IPS-18a (cell line): ENCODE measurements at regions not wholly inside any gene's neighbourhood (a gene's known extent, or its start where the extent isn't known, plus 50 kb on each side); places are given as distances from the start of the nearest gene placed in this dataset.
"Not testable (repeated sequence)": the region's sequence is repeated elsewhere in the genome, so short reads cannot be mapped to it uniquely, and the experiment has no call there.

Experiments used
- H3K27ac ChIP-seq: one replicate; pipeline ENCODE4 v1.5.1; 2013; ENCODE audit warnings: low read length
- H3K27me3 ChIP-seq: one replicate; pipeline ENCODE4 v1.6.1; 2013; ENCODE audit warnings: mild to moderate bottlenecking, low read length; ENCODE audit not compliant: control insufficient read depth, insufficient read depth
- H3K36me3 ChIP-seq: one replicate; pipeline ENCODE4 v1.6.1; 2013; ENCODE audit warnings: low read depth, low read length; ENCODE audit not compliant: control insufficient read depth
- H3K4me1 ChIP-seq: one replicate; pipeline ENCODE4 v1.6.1; 2013; ENCODE audit warnings: low read depth, low read length; ENCODE audit not compliant: control insufficient read depth
- H3K4me3 ChIP-seq: one replicate; pipeline ENCODE4 v1.5.1; 2013; ENCODE audit warnings: low read length
- H3K9ac ChIP-seq: one replicate; pipeline ENCODE4 v1.6.1; 2013; ENCODE audit warnings: mild to moderate bottlenecking, low read length, moderate library complexity
- H3K9me3 ChIP-seq: one replicate; pipeline ENCODE4 v1.6.1; 2013; ENCODE audit warnings: low read depth, low read length; ENCODE audit not compliant: control insufficient read depth

DNA sequence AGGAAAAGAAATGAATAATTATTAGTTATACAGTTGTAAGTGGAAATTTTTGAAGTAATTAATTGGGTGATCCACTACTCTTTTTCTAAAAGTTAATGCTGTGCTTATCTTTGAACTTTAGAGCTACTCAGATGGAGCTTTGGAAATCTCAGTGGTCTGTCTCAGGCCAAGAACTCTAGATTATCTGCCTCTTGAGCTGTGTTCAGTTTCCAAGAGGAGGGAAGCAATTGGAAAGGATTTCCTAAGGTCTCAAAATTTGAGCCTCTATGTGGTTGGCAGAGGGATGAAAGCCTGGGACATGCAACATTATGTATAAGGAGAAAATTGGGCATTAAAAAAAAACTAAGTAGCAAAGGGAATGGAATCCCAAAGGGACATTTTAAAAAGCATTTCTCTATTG, 334.0 kb upstream of the PRICKLE1 start:
- no peak overlapping the region for H3K9ac ChIP-seq
- no peak overlapping the region for H3K4me3 ChIP-seq
- H3K4me1 ChIP-seq: no peaks in the 10 kb centered on the region
- H3K36me3 ChIP-seq: no peaks in the 10 kb centered on the region
- H3K27ac ChIP-seq: no peak overlapping the region
- H3K27me3 ChIP-seq: no peaks in the 10 kb centered on the region
- no peaks in the 10 kb centered on the region for H3K9me3 ChIP-seq

DNA sequence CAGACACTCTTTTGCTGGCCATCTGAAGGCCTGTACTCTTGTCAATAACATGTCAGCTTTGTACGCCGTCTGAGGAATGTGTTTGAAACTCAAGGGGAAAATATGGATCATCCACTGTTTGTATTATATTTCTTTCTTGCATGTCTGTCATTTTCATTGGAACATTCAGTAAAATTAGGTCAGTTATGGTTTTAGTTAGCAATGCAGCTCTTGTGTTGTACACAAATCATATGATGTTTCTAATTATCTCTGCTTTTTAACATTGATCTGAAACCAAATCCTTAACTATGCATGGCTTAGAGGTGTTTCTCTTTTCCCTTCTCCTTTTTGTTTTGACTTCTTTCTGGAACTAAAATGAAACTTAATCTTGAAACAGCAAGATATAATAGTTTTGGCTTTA, 333.6 kb upstream of the PRICKLE1 start:
- Histone ChIP-seq H3K4me3 (no peak overlapping the region), H3K9me3 (no peaks in the 10 kb centered on the region), H3K9ac (no peak overlapping the region), H3K36me3 (no peaks in the 10 kb centered on the region), H3K4me1 (no peaks in the 10 kb centered on the region), H3K27me3 (no peaks in the 10 kb centered on the region), H3K27ac (no peak overlapping the region)

DNA sequence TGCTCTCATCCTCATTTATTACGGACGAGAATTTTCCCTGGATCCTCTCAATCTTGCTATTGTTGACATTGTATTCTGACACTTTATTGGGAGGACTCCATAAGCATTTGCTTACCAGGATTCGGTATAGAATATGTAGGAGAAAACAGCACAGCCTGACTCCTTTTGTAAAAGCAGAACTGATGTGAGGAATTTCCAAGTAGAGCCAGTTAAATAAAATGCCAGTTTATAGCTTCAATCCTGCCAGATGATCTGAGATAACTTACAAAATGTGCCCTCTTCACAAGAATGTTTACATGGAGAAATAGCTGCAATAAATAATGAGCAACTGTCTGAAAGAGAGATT, 332.9 kb upstream of the PRICKLE1 start:
- H3K9me3 ChIP-seq: no peaks in the 10 kb centered on the region
- no peak overlapping the region for H3K27ac ChIP-seq
- H3K27me3 ChIP-seq: no peaks in the 10 kb centered on the region

DNA sequence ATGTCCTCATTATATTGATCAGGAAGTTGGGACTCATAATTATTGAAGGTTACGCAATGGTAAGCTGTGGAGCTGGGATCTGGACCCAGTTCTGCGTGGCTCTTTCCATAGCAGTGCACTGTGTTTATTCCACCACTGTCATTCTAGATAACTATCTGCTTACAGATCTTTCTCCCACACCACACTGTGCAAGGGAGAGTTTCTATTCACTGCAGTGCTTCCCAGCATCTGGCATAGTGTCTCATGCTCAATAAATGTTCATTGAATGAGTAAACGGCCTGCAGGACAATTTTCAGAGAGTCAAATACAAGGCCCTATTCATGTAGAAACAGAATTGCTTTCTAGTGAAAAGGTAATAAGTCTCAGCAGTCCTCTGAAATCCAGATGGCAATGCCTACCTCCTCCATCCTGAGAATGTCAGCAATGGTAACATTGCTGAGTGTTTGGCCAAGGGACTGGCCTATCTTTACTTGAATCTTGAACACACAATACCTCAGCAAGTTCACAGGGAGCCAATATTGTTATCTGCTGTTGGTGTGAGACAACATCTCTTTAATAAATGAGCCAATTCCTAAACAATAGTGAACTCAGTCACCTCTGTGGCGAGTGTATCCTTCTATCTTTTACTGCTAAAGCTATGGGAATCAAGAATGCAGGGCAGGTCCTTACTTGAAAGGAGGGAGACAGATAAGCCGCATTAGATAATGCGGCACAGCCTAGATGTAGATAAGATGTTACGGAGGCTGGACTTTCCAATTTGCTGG, 332.4 kb upstream of the PRICKLE1 start:
- Histone ChIP-seq H3K9me3 (no peaks in the 10 kb centered on the region), H3K36me3 (no peaks in the 10 kb centered on the region), H3K9ac (no peak overlapping the region), H3K4me1 (no peaks in the 10 kb centered on the region), H3K27me3 (no peaks in the 10 kb centered on the region), H3K27ac (no peak overlapping the region), H3K4me3 (no peak overlapping the region)

More for the DNA sequence above, 332.9 kb upstream of the PRICKLE1 start:
- H3K4me3 ChIP-seq: no peak overlapping the region
- no peak overlapping the region for H3K9ac ChIP-seq
- no peaks in the 10 kb centered on the region for H3K4me1 ChIP-seq
- no peaks in the 10 kb centered on the region for H3K36me3 ChIP-seq

DNA sequence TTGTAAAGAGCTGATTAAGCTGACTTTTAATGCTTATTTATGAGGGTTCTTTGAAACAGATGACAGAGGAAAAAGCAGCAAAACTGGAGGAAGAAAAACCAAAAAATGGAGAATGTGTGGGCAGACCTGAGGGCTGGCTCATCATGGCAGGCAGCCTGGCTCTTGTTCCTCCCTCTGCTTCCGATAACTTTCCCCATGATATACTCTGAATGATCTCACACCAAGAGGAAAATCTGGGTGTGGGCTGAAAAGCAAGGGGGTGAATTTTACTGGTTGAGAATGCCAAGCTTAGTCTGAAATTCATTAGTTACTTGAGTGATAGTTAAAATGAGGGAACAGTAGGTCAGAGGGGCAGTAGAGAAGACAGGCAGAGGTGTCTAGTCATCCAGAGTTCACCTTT, 330.1 kb upstream of the PRICKLE1 start:
- Histone ChIP-seq H3K9ac (no peak overlapping the region), H3K27ac (no peak overlapping the region), H3K36me3 (no peaks in the 10 kb centered on the region), H3K4me3 (no peak overlapping the region), H3K9me3 (no peaks in the 10 kb centered on the region), H3K4me1 (no peaks in the 10 kb centered on the region), H3K27me3 (no peaks in the 10 kb centered on the region)

DNA sequence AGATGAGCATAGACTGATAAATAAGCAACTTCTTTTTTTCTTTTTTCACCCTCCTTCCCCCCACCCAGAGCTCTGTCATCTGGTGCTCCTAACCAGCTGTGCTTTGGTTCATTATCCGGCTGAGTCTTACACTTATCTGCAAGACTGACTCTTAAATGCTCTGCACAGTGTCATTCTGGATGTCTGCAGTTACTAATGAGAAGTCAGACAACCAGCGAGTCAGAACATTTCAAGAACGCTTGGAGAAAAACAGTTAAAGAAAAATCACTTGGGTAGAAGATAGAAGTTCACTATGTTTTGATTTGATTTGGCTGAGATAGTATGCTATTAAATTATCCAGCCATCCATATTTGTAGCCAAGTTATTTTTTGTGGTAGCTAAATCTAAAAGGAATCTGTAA, 328.9 kb upstream of the PRICKLE1 start:
- Histone ChIP-seq H3K4me3 (no peak overlapping the region), H3K36me3 (no peaks in the 10 kb centered on the region), H3K27ac (no peak overlapping the region), H3K9me3 (no peaks in the 10 kb centered on the region), H3K9ac (no peak overlapping the region), H3K27me3 (no peaks in the 10 kb centered on the region), H3K4me1 (no peaks in the 10 kb centered on the region)

DNA sequence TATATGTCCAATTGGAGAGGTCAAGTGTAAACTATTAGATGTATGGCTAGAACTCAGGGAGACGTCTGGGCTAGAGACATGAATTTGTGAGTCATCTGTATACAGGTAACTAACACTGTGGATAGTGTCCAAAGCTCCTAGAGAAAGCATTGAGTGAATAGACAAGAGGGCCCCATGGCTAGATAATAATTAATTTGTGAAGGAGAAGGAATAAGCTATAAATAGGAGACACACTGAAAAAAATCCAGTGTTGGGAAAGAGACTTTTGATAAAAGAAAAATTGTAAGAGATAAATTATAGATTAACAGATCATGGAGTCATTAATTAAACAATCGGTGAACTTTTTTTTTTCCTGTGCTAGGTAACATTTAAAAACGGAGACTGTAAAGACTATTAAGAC, 326.6 kb upstream of the PRICKLE1 start:
- Histone ChIP-seq H3K4me3 (no peak overlapping the region), H3K27ac (no peak overlapping the region), H3K27me3 (no peaks in the 10 kb centered on the region), H3K4me1 (no peaks in the 10 kb centered on the region), H3K9ac (no peak overlapping the region), H3K9me3 (no peaks in the 10 kb centered on the region), H3K36me3 (no peaks in the 10 kb centered on the region)

DNA sequence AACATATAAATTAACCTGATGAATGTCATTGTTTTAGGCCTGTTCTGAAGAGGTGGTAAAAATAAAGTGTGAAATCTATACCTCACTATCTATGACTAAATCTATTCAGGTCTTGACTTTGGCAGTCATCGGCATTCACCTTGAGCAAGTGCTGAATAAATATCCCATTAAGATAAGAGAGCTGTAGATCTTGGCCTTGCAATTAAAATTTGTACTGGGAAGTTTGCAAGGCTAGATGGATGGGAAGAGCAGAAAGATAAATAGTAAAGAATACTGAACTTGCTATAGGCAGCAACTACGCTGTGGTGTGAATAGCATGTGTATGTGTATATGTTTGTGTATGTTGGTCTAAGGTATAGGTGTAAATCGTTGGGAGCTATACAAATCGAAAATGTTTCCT, 325.9 kb upstream of the PRICKLE1 start:
- no peaks in the 10 kb centered on the region for H3K9me3 ChIP-seq
- H3K27ac ChIP-seq: no peak overlapping the region
- H3K9ac ChIP-seq: no peak overlapping the region
- H3K36me3 ChIP-seq: no peaks in the 10 kb centered on the region
- no peaks in the 10 kb centered on the region for H3K4me1 ChIP-seq
- no peak overlapping the region for H3K4me3 ChIP-seq
- H3K27me3 ChIP-seq: no peaks in the 10 kb centered on the region

DNA sequence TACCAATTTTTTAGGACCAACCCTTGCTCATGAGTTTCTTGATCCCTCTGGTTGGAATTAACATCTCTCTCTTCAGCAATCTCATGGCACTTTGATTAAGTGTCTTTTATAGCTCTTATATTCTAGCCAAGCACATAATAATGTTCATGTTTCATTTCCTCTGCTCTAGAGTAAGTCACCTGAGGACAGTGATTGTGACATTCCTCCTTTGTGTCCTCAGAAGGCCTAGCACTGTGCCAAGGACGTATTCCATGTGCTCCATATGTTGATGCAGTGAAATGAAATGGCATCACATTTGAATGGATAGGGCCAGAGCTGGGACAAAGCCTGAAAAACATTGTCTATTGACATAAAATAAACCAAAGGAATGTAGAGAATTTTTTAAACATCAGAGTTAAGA, 322.8 kb upstream of the PRICKLE1 start:
- Histone ChIP-seq H3K4me3 (no peak overlapping the region), H3K27ac (no peak overlapping the region), H3K9ac (no peak overlapping the region)

DNA sequence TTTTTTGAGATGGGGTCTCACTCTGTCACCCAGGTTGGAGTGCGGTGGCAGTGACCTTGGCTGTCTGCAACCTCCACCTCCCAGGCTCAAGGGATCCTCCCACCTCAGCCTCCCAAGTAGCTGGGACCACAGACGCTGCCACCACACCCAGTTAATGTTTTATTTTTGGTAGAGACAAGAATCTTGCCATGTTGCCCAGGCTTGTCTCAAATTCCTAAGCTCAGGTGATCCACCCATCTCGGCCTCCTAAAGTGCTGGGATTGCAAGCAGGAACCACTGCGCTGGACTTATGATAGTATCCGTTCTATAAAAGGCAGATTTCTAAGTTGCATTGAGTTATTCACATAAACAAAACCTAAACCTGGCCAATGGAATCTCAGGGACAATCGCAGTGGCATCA, 321.1 kb upstream of the PRICKLE1 start:
- Histone ChIP-seq H3K27ac (no peak overlapping the region), H3K9me3 (no peaks in the 10 kb centered on the region), H3K27me3 (no peaks in the 10 kb centered on the region), H3K36me3 (no peaks in the 10 kb centered on the region), H3K9ac (no peak overlapping the region), H3K4me1 (no peaks in the 10 kb centered on the region), H3K4me3 (no peak overlapping the region)

More for the DNA sequence above, 322.8 kb upstream of the PRICKLE1 start:
- H3K36me3 ChIP-seq: no peaks in the 10 kb centered on the region
- H3K4me1 ChIP-seq: no peaks in the 10 kb centered on the region
- H3K27me3 ChIP-seq: no peaks in the 10 kb centered on the region
- no peaks in the 10 kb centered on the region for H3K9me3 ChIP-seq

DNA sequence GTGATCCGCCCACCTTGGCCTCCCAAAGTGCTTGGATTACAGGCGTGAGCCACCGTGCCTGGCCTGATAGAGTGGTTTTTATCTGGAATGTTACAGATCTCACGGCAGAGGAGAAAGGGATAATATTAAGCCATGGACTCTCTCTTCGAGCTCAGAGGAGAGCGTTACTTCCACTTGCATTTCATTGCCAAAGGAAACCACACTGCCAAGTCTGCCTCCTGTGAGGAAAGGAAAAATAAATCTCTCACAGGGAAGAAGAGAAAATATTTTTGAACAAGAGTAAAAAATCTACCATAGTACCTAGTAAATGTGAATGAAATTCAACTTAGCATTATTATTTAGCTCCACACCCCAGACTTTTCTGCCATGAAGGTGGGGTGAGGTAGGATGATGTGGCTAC, 319.2 kb upstream of the PRICKLE1 start:
- Histone ChIP-seq H3K9ac (no peak overlapping the region), H3K27me3 (no peaks in the 10 kb centered on the region), H3K36me3 (no peaks in the 10 kb centered on the region), H3K4me3 (no peak overlapping the region), H3K27ac (no peak overlapping the region), H3K9me3 (no peaks in the 10 kb centered on the region), H3K4me1 (no peaks in the 10 kb centered on the region)

DNA sequence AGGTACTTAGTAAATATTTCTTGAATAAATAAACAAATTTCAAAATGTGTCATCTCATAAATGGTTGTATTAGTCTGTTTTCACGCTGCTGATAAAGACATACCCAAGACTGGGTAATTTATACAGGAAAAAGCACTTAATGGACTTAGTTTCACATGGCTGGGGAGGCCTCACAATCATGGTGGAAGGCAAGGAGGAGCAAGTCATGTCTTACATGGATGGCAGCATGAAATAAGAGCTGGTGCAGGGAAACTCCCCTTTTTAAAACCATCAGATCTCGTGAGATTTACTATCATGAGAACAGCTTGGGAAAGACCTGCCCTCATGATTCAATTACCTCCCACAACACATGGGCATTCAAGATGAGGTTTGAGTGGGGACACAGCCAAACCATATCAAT, 317.3 kb upstream of the PRICKLE1 start:
- H3K9ac ChIP-seq, H3K27ac ChIP-seq, H3K4me3 ChIP-seq, H3K36me3 ChIP-seq, H3K9me3 ChIP-seq, H3K4me1 ChIP-seq, H3K27me3 ChIP-seq: not testable (repeated sequence)
